ENCODE measurements at regions not wholly inside any gene's neighbourhood (a gene's known extent, or its start where the extent isn't known, plus 50 kb on each side); places are given as distances from the start of the nearest gene placed in this dataset.

DNA sequence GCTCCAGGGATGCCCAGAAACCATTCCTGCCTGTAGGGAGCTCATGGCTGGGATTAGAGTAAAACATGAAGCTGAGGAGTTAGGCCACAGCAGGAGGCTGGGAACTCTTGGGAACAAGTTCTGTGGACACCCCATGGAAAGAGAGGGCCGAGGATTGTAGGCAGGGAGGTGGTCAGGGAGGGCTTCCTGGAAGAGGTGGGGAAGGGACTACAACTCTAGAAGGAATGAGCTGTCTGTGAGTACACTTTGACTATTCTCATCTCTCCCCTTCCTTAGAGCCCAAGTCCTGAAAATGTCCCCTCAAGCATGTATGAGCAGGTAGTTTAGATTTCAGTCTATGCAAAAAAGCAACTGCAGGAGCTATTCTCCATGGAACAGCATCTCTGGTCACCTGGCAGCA, 139.9 kb upstream of the GLI2 start:
- no peak overlapping the region for H3K27ac ChIP-seq
- DNase-seq (ENCODE audit: low read depth, low spot score), result no peak

DNA sequence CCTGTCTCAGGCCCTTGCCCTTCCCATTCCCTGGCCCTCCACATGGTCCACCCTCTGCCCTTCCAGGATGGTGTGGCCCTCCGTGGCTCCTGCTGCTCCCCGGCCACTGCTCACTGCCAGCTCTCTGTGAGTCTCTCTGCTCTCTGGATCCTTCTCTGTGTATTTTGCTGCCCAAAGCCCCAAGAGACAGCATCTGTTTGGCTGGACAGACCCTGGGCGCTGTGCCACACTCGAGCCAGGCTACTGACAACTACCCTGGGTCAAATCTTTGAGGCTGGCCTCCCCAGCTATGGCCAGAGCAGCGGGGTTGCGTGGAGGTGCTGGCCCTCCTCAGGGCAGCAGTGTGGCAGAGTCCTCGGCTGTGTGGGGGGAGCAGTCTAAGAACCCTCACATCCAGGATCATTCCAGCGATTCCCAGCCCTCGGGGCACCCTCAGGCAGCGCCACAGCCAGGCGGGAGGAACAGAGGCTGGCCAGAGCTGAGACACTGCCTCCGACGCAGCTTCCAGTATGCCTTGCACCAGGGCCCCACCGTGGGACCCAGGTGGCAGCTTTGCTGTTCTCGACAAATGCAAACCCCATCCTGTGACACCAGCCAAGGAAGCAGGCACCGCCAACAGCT, 139.4 kb upstream of the GLI2 start:
- H3K27ac ChIP-seq, result no peak overlapping the region
- DNase-seq (ENCODE audit: low read depth, low spot score), result no peak

DNA sequence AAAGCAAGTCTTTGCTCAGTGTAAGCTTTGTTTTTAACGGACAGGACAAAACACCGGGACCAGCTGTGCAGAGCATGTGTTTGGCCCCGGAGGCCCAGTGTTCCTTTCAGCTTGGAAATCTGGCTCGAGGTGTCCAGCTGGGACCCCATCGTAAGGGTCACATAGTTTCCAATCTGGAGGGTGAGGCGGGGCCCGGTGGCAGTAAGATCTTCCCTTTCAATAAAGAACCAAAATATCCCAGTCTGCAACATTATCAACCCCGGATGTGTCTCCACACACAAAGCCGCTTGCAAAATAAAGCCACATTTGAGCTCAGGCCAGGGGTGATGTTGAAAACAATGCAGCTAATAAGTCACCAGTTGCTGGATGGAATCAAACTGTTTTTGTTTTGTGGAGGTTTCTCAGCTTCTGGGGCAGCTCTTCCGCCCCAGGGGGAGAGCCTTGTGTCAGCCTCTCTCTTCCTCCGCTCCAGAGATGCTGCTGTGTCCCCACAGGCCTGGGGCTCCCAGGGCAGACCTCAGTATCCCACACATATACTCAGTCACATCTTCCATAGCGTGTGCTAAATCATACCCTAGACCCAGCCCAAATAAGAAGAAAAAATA, 138.6 kb upstream of the GLI2 start:
- no peak for DNase-seq (ENCODE audit: low read depth, low spot score)
- no peak overlapping the region for H3K27ac ChIP-seq

DNA sequence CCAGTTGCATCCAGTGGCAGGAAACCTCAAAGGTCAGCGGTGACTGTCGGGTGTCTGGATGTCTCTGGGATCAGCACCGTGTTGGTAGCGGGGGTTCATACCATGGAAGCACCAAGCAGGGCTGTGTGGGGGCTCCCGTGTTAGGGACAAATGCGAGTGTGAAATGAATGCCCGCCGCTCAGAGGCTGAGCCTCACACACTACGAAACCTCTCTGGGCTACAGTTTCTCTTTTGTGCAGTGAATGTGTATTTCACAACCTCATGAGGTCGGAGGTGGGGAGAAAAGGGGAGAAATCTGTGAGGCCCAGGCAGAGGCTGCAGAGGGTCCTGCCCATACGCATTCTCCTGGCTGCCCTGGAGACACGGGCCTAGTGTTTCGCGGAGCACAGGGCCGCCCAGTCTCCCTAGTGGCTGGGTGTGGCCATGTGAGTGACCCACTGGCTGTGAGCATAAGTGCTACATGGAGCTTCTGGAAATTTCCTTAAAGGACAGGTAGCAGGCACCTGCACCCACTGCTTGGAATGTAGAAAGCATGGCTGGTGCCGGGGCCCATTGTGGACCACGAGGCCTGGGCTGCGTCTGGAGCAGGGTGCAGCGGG, 138.0 kb upstream of the GLI2 start:
- DNase-seq (ENCODE audit: low read depth, low spot score), result no peak

DNA sequence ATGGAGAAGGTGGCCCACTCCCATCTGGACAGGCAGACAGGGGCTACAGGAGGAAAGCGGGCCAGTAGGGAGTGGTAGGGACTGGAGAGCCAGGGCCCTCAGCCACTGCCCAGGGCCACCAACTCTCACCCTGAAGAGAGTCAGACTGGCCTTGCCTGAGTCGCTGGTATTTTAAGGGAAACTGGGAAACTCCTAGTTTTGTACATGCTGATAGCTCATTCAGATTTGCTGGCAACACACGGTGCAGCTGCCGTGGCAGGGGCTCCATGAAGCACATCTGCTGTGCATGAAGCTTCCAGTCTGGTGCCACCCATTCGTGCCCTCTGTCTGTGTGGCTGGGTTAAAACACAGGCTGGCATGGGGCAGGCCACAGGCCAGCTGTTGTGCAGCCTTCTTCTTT, 137.3 kb upstream of the GLI2 start:
- no peak overlapping the region for H3K27ac ChIP-seq

More for the DNA sequence above, 138.0 kb upstream of the GLI2 start:
- no peak overlapping the region for H3K27ac ChIP-seq

DNA sequence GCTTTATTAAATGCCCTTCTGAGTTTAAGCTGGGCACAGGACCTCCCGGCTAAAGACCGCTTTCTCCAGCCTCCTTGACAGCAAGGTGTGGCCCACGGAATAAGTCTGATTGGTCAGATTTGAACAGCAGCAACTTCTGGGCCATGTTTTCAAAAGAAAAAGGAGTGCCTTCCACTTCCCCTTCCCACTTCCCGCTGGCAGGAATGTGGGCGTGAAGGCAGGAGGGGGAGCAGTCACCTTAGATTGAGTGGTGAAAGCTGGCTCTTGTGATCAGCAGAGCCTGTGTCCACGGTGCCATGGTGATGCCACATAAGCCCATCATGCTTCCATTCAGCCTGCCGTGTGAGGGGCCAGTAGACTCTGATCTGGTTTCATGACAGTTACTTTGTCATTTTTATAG, 136.6 kb upstream of the GLI2 start:
- DNase-seq (ENCODE audit: low read depth, low spot score), result no peak
- H3K27ac ChIP-seq, result no peak overlapping the region

More for the DNA sequence above, 137.3 kb upstream of the GLI2 start:
- no peak for DNase-seq (ENCODE audit: low read depth, low spot score)

DNA sequence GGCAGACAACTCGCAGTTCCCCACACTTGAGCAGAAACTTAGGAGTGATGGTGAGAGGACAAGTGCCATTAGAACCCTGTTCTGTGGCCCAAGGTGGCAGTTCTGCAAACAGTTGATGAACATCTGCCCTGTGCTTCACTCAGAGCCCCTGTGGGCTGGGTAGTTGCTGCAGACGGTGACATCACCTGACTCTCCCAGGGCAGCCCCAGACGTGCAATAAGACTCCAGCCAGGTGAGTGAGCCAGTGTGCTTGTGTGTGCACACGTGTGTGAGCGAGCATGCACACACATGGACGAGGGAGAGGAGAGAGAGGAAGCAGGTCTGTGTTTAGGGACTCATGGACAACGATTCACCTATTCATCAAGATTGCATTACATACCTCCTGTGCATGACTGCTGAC, 136.0 kb upstream of the GLI2 start:
- no peak overlapping the region for H3K27ac ChIP-seq
- no peak for DNase-seq (ENCODE audit: low read depth, low spot score)

DNA sequence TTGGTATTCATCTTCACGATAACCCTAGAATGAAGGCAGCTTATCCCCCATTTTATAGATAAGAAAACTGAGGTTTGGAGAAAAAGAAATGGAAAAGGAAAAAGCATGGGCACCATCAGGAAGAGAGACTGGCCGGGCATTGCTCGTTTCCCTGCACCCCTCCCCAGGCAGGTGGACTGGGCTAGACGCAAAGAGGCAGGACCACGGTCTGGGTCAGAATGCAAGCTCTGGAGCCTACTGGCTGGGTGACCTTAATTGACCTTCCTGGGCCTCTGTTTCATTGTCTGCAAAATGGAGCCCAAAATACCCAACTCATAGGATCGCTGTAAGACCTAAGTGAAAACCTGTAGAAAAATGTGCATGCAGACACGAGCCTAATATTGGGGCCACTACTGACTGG, 135.3 kb upstream of the GLI2 start:
- no peak overlapping the region for H3K27ac ChIP-seq
- no peak for DNase-seq (ENCODE audit: low read depth, low spot score)

DNA sequence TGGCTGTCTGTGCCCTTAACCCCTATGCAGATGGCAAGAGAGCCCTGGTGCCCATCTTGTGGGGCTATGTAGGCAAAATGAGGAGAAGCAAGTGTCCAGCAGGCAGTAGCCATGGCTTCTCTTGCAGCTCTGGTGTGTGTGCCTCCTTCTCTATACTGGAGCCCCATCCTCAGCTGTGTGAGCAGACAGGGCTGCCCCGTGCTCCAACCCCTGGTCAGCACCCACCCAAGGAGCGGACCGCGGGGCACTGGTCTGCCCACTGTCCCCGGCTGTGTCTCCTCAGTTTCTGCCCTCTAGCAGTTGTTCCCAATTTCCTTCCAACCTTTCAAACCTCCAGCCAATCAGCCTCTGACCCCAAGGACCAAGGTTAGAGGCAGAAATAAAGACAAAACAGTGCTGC, 134.9 kb upstream of the GLI2 start:
- no peak for DNase-seq (ENCODE audit: low read depth, low spot score)
- no peak overlapping the region for H3K27ac ChIP-seq

DNA sequence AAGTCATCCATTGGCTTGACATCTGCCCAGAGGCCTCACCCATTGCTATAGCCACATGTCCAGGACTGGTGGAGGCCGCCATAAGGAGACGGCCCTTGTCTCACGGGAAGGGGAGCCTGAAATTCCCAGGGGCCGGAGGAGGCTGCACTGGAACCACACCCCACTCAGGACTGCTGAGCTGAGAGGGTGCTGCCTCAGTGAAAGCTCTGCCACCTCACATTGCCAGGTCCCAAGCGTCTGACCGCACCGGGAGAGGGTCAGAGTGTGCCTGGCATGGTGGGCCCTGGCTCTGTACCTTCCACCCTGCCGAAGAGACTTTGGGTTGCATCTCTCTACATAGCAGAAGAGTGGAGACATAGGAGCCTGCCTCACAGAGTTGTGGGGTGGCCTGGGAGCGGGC, 134.1 kb upstream of the GLI2 start:
- no peak overlapping the region for H3K27ac ChIP-seq
- DNase-seq (ENCODE audit: low read depth, low spot score), result no peak

DNA sequence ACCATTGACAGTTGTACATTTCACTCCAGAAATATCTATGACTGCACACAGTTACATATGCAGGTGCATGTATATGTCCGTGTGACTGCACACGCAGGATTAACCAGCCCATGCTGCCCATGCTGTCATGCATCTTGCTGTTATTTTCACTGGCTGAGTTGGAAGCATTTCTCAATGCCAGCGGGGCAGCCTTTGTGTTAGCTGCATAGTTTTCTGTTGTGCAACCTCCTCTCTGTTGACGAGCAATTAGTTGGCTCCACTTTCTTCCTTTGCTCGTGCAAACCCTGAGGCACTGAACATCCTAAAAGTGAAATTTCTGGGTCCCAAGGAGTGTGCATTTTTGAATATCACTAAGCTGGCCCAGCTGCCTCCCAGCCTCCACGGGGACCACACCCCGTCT, 133.4 kb upstream of the GLI2 start:
- DNase-seq (ENCODE audit: low read depth, low spot score), result no peak
- H3K27ac ChIP-seq, result no peak overlapping the region

DNA sequence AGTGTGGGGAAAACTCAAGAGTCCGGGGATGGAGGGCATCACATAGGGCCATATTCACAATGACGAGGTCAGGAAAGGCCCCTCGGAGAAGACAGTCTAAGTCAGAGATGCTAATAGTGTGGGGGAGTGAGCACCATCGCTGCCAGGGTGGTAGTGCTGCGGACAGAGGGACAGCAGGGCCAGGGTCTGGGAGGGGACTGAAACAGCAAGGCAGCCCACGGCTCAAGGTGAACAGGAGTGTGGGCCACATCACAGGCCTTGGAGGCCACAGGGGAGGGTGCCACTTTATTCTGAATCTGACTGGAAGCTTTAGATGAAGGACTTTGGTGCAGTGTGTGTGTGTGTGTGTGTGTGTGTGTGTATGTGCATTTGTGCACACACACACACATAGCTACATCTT, 130.9 kb upstream of the GLI2 start:
- no peak overlapping the region for H3K27ac ChIP-seq
- DNase-seq (ENCODE audit: low read depth, low spot score), result no peak

DNA sequence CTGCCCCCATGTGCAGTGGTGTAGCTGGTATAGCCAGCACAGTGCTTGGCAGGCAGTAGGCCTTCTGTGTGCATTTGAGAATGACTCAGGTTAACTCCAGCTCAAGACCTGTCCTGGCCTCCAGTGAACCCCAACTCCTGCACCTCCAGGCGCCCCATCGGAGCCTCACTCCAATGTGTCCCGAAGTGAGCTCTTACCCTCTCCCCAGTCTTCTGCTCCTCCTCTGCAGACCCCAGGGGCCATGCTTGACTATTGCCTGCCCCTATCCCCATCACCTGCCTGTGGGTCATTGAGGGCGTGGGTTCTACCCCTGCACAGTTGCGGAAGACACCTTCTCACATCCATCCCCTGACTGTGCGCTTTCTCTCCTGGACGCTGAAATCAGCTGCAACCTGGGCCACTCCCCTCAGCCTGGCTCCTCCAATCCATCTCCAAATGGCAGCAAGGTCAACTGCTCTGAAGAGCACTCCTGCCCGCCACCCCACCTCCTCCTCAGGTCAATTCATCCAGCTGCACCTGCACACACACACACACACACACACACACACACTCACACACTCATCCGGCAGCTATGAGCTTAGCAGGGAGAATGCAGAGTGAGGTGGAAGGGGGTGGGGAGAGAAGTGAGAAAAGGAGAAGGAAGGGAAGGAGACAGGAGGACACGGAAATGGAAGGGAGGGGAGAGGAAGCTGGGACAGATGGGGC, 130.3 kb upstream of the GLI2 start:
- no peak overlapping the region for H3K27ac ChIP-seq

DNA sequence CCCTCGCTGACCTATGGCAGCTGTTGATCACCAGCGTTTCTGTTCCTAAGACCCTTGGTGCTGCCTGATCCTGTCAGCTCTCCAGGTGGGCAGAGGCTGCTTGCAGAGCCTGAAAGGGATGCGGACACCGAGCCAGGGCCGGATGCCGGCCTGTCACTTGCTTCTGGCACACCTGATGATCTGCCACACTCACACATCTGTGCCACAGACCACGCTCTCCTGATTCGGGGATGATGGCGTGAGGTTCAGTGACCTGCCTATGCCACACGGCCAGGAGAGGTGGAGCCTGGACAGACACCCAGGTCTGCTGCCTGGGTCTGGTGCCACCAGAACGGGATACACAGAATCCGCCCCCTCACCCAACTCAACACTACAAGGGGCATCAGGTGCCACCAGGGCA, 129.4 kb upstream of the GLI2 start:
- H3K27ac ChIP-seq, result no peak overlapping the region
- no peak for DNase-seq (ENCODE audit: low read depth, low spot score)

More for the DNA sequence above, 130.3 kb upstream of the GLI2 start:
- no peak for DNase-seq (ENCODE audit: low read depth, low spot score)

DNA sequence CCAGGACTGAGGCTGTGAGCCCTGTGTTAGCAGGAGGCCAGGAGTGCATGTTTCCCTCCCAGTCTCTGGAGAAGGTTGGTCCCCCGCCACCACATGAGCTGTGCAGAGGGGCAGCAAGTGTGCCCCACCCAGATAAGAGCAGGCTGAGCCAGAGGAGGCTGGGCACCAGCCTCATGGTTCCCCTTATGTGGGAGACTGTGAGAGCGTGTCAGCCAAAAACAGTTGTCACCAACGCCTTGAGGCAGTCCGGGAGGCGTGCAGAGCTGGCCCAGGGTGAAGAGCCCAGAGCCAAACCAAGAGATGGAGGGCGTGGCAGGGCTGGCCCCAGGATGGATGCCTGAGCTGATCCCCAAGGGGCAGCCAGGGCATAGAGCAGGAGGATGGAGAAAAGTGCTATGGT, 128.7 kb upstream of the GLI2 start:
- H3K27ac ChIP-seq, result no peak overlapping the region
- no peak for DNase-seq (ENCODE audit: low read depth, low spot score)

DNA sequence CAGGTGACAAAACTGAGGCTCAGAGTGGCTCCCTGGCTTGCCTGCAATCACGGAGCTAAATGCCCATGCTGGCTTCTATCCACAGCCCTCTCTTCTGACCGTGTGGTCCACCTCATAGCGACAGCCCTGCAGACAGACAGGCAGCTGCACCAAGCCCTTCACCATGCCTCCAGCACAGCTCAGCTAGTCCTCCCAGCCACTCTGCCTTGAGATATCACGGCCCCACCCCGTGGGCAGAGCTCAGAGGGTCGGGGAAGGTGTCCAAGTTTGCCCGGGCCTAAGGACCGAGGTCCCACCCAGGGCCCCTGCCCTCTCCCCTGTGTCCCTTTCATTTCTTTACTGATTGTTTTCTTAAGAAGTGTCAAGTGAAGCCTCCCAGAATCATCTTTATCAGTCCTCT, 128.2 kb upstream of the GLI2 start:
- no peak overlapping the region for H3K27ac ChIP-seq
- no peak for DNase-seq (ENCODE audit: low read depth, low spot score)

DNA sequence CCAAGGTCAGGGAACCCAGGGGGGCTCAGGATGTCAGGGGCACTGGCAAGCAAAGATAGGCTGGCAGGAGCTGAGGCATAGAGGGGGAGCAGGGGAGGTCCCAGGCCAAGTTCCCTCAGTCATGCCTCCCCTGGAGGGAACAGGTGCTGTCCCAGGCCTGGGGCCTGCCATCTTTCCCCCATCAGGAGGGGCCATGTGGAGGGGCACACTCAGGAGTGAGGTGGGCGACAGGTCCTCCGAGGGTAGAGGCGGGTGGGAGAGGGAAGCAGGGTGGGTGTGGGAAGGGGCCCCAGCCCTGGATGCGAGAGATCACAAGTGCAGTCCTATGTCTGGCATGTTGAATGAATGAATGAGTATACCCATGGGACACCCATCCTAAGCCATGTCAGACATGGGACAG, 127.7 kb upstream of the GLI2 start:
- H3K27ac ChIP-seq, result no peak overlapping the region
- DNase-seq (ENCODE audit: low read depth, low spot score), result no peak

DNA sequence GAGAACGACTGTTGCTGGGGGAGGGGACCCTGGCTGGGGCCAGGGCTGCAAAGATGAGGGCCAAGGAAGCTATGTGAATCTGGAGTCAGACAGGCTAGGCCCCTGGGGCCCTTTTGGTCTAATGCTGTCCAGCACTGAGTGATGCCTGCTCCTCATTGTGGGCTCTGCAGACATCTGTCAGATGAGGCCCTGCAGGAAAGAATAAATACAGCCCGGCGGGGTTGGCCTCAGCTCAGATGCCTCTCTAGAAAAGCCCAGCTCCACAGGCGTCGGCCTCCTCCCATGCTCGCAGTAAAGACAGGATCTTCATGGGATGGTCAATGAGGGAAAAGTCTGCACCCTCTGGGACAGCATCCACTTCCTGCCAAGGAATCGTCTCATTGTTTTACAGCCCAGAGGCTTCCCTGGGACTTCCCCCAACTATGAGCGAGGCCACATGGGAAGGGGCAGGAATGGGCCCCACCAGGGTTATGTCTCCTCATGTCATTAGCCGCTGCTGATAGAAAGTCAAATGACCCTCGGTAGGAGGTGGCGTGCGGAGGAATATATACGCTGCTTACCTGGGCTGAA, 125.8 kb upstream of the GLI2 start:
- no peak overlapping the region for H3K27ac ChIP-seq
- no peak for DNase-seq (ENCODE audit: low read depth, low spot score)

DNA sequence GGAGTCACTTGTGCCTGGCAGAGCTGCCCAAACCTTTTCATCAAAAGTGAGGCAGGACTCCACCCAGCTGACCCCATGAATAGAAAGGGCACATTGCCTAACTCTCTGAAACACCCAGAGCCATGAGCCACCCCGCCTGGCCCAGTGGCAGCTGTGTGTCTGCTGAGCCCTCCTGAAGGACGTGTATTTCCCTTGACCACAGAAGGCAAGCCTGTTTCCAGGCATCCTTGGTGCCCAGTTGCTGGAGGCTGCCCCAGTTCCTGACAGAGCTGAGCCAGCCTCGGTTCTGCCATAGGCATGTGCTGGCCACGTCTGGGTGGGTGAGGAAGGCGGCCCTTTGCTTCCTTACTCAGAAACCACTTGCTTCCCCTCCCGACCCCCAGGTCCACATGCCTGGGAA, 124.7 kb upstream of the GLI2 start:
- H3K27ac ChIP-seq, result no peak overlapping the region
- DNase-seq (ENCODE audit: low read depth, low spot score), result no peak

DNA sequence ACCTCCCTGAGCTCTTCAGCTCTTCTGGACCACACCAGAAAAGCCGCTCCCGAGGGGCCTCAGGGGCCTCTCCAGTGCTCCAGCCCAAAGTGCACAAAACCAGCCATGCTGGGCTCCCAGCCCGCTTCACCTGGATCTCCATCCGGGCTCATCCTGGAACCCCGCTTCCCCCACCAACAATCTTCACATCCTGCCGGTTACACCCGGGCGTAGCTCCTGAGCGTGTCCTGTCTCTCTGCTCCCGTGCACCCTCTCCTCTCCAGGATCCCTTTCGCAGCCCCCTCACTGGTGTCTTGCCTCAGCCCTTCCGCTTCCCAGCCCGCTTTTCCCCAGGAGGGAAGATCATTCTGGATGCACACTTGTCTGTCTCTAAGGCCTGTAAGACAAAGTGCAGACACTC, 123.7 kb upstream of the GLI2 start:
- H3K27ac ChIP-seq, result no peak overlapping the region
- no peak for DNase-seq (ENCODE audit: low read depth, low spot score)

DNA sequence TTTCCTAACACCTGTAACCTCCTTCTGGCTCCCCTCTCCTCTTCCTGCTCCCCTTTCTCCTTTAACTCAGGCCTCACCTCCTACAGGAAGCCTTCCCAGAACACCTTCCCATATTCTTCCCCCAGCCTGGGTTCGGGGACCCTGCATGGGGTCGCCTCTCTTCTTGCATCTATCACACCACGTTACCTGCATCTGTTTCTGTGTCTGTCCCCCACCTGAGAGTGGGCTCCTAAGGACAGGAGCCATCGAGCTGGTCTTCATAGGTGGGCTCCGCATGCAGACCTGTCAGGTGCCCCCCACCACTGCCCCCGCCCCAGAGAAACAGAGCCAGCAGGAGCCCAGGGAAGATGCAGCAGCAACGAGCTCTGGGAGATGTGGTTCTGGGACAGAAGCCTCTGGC, 123.2 kb upstream of the GLI2 start:
- no peak overlapping the region for H3K27ac ChIP-seq
- DNase-seq (ENCODE audit: low read depth, low spot score), result no peak

Measured in epithelial cell of prostate (primary cell).